ENCODE measurements at regions not wholly inside any gene's neighbourhood (a gene's known extent, or its start where the extent isn't known, plus 50 kb on each side); places are given as distances from the start of the nearest gene placed in this dataset.

GRCh38 chrX:44705817-44706551 is 137.8 kb upstream of the DUSP21 start (continued):
- TF ChIP-seq ZNF503 (CRISPR knock-in tag; IDR thresholded peaks at IDR 0.05) (no peak), KIAA2018 (CRISPR knock-in tag; IDR thresholded peaks at IDR 0.05; ENCODE audit: borderline replicate concordance) (no peak), ZMAT3 (CRISPR knock-in tag; conservative IDR thresholded peaks at IDR 0.05) (no peak), ZNF562 (CRISPR knock-in tag; IDR thresholded peaks at IDR 0.05; ENCODE audit: borderline replicate concordance) (no peak), LCORL (IDR thresholded peaks at IDR 0.05) (no peak), LCORL (CRISPR knock-in tag; IDR thresholded peaks at IDR 0.05) (peak; percentile 49; the same call in 1 of the 2 replicates), NKX3-1 (CRISPR knock-in tag; IDR thresholded peaks at IDR 0.05) (no peak), ZNF292 (CRISPR knock-in tag; IDR thresholded peaks at IDR 0.05; ENCODE audit: borderline replicate concordance, low read depth) (no peak), ZNF546 (CRISPR knock-in tag; conservative IDR thresholded peaks at IDR 0.05) (no peak), ATM (IDR thresholded peaks at IDR 0.05; ENCODE audit: borderline replicate concordance) (no peak), ZNF343 (CRISPR knock-in tag; IDR thresholded peaks at IDR 0.05) (no peak), HMGXB4 (CRISPR knock-in tag; IDR thresholded peaks at IDR 0.05; ENCODE audit: borderline replicate concordance in 1 of 2, low read depth in 1 of 2) (no peak), ZNF367 (CRISPR knock-in tag; IDR thresholded peaks at IDR 0.05; ENCODE audit: borderline replicate concordance) (no peak), ZNF274 (CRISPR knock-in tag; IDR thresholded peaks at IDR 0.05) (no peak), ZNF713 (CRISPR knock-in tag; IDR thresholded peaks at IDR 0.05) (no peak)

Data from HepG2 (cell line).